Kidney epithelial cell (primary cell): ENCODE measurements at regions not wholly inside any gene's neighbourhood (a gene's known extent, or its start where the extent isn't known, plus 50 kb on each side); places are given as distances from the start of the nearest gene placed in this dataset.

Experiments used
- DNase-seq: peaks from one replicate; pipeline ENCODE4 v3.0.0-alpha.2; 2010; ENCODE audit warnings: low read depth
- H3K27me3 ChIP-seq: 2 replicates; pipeline ENCODE4 v1.6.0; 2011; ENCODE audit warnings: low read length; ENCODE audit not compliant: control insufficient read depth, insufficient read depth
- H3K36me3 ChIP-seq: 2 replicates; pipeline ENCODE4 v1.5.1; 2011; ENCODE audit warnings: low read length; ENCODE audit not compliant: control insufficient read depth, insufficient read depth
- H3K4me3 ChIP-seq: 2 replicates; pipeline ENCODE4 v1.5.1; 2011; ENCODE audit warnings: low read depth, mild to moderate bottlenecking, control low read depth, low read length
- CTCF ChIP-seq: IDR thresholded peaks from 2 replicates; pipeline ENCODE4 v1.5.1; 2011; ENCODE audit warnings: mild to moderate bottlenecking, moderate library complexity, low read length, control low read depth, inconsistent platforms; ENCODE audit not compliant: insufficient read depth, poor library complexity, severe bottlenecking

- Histone ChIP-seq H3K36me3 (no peaks in the 10 kb centered on the region), H3K27me3 (no peaks in the 10 kb centered on the region), H3K4me3 (no peak overlapping the region)
- DNase-seq, result no peak
- no peak for TF ChIP-seq CTCF
These were observed 1075.0 kb downstream of the TTLL7 start for GRCh38 chr1:82923931-82924330.

- no peak for DNase-seq
- no peaks in the 10 kb centered on the region for H3K27me3 ChIP-seq
- H3K4me3 ChIP-seq, result no peak overlapping the region
- H3K36me3 ChIP-seq, result no peaks in the 10 kb centered on the region
- no peak for TF ChIP-seq CTCF
These were observed 1077.2 kb downstream of the TTLL7 start for GRCh38 chr1:82921759-82922158.

GRCh38 chr1:82920418-82921248 is 1078.3 kb downstream of the TTLL7 start:
- DNase-seq, result no peak
- no peaks in the 10 kb centered on the region for H3K36me3 ChIP-seq
- no peak for TF ChIP-seq CTCF
- no peaks in the 10 kb centered on the region for H3K27me3 ChIP-seq
- no peak overlapping the region for H3K4me3 ChIP-seq

- TF ChIP-seq CTCF, result no peak
- Histone ChIP-seq H3K36me3 (no peaks in the 10 kb centered on the region), H3K4me3 (no peak overlapping the region), H3K27me3 (no peaks in the 10 kb centered on the region)
- DNase-seq, result no peak
These were observed 1079.1 kb downstream of the TTLL7 start for GRCh38 chr1:82919837-82920236.

GRCh38 chr1:82907313-82907712 is 1091.6 kb downstream of the TTLL7 start:
- Histone ChIP-seq H3K4me3 (no peak overlapping the region), H3K36me3 (no peaks in the 10 kb centered on the region), H3K27me3 (no peaks in the 10 kb centered on the region)
- no peak for TF ChIP-seq CTCF
- DNase-seq, result no peak

GRCh38 chr1:82903626-82904025 is 1095.3 kb downstream of the TTLL7 start:
- TF ChIP-seq CTCF, result no peak
- no peaks in the 10 kb centered on the region for H3K36me3 ChIP-seq
- no peak overlapping the region for H3K4me3 ChIP-seq
- DNase-seq, result no peak
- H3K27me3 ChIP-seq, result no peaks in the 10 kb centered on the region
